Chondrocyte (in vitro differentiated cells): ENCODE measurements at regions not wholly inside any gene's neighbourhood (a gene's known extent, or its start where the extent isn't known, plus 50 kb on each side); places are given as distances from the start of the nearest gene placed in this dataset.

ENCODE experiments used
- DNase-seq: peaks from one replicate; pipeline ENCODE4 v3.0.0; 2021; ENCODE audit warnings: mixed read lengths, low spot score
- H3K27ac Mint-ChIP-seq: one replicate; pipeline ENCODE4 v1.8.0; 2021; ENCODE audit warnings: mild to moderate bottlenecking, moderate library complexity, mixed read lengths; ENCODE audit not compliant: unreplicated experiment
- H3K27me3 Mint-ChIP-seq: 2 replicates; pipeline ENCODE4 v1.8.0; 2021; ENCODE audit warnings: low read depth, mixed read lengths
- H3K36me3 Mint-ChIP-seq: 2 replicates; pipeline ENCODE4 v1.8.0; 2021; ENCODE audit warnings: low read depth, mixed read lengths
- H3K4me1 Mint-ChIP-seq: 2 replicates; pipeline ENCODE4 v1.8.0; 2021; ENCODE audit warnings: low read depth, mild to moderate bottlenecking, mixed read lengths
- H3K4me3 Mint-ChIP-seq: one replicate; pipeline ENCODE4 v1.8.0; 2021; ENCODE audit warnings: mild to moderate bottlenecking, moderate library complexity, mixed read lengths; ENCODE audit not compliant: unreplicated experiment
- H3K9me3 Mint-ChIP-seq: 2 replicates; pipeline ENCODE4 v1.8.0; 2021; ENCODE audit warnings: low read depth, mixed read lengths
- TF ChIP-seq, protein P1 (sequence below): fragments of 200-600 bp; sonication (generic); IDR thresholded peaks from 2 replicates; pipeline ENCODE4 v1.5.0; 2021; ENCODE audit warnings: antibody characterized with exemption, mild to moderate bottlenecking, moderate library complexity

DNA sequence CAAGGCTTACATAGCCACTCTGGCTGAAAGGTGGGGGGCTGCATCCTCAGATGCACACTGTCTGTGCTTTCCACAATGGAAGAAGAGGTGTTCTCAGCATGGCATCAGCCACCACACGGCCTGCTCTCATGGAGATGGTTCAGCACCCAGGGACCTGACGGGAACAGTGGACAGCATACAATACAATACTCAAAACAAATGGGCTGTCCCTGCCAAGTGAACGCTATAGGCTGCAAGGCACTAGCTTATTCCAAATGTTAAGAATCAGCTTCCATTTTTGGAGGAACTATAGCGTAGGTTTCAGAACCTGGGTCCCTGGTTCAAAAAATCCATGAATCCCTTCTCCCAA, 77.2 kb downstream of the ZNF608 start:
- Mint-ChIP-seq H3K4me3 (no peak overlapping the region), H3K36me3 (no peaks in the 10 kb centered on the region), H3K27ac (no peak overlapping the region), H3K9me3 (no peaks in the 10 kb centered on the region), H3K4me1 (peaks cover 54% of the 10 kb centered on the region), H3K27me3 (no peaks in the 10 kb centered on the region)
- DNase-seq: no peak
- TF ChIP-seq, protein P1, sequence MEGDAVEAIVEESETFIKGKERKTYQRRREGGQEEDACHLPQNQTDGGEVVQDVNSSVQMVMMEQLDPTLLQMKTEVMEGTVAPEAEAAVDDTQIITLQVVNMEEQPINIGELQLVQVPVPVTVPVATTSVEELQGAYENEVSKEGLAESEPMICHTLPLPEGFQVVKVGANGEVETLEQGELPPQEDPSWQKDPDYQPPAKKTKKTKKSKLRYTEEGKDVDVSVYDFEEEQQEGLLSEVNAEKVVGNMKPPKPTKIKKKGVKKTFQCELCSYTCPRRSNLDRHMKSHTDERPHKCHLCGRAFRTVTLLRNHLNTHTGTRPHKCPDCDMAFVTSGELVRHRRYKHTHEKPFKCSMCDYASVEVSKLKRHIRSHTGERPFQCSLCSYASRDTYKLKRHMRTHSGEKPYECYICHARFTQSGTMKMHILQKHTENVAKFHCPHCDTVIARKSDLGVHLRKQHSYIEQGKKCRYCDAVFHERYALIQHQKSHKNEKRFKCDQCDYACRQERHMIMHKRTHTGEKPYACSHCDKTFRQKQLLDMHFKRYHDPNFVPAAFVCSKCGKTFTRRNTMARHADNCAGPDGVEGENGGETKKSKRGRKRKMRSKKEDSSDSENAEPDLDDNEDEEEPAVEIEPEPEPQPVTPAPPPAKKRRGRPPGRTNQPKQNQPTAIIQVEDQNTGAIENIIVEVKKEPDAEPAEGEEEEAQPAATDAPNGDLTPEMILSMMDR: no peak

DNA sequence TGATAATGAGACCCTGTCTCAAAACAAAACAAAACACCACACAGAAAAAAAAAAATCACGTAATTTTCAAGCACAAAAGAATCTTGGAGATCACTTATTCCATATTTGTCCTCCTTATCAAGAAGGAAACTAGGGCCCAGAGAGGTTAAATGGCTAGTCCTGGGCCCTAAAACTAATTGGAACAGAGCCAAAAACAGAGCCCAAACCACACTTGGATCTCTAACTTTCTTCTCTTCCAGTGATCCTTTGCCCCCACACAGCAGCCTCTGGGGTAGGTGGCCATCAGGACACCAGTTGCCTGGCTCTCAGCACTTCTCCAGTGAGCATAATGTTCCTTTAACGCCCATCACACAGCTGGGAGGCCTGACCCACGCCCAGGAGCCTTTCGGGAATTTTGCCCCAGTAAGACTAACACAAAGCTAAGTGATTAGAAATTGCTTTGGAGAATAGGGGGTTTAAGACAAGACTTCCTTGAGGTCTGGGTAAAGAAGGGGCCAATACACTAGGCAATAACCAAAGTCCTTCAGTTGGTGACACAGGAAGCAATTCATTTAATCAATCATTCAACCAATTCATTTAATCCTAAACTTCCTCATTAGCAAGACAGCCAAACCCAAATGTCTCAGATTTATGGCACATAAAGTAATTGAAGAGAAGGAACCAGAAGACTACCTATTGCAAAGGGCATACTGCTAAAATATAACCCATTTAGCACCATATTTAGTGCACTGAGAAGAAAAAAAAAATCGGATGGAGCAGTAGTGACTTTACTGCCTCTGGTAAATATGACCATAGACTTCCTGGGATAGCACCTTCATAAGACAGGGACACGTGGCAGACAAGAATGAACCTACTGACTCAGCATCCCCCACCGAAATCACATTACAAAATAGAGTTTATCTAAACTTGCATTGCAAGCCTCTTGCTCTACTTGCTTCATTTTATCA, 77.8 kb downstream of the ZNF608 start:
- no peak for DNase-seq
- H3K9me3 Mint-ChIP-seq: no peaks in the 10 kb centered on the region
- peak overlapping the region; percentile 2 for H3K27ac Mint-ChIP-seq
- H3K27me3 Mint-ChIP-seq: no peaks in the 10 kb centered on the region
- no peak overlapping the region for H3K4me3 Mint-ChIP-seq
- TF ChIP-seq, protein P1: no peak
- no peaks in the 10 kb centered on the region for H3K36me3 Mint-ChIP-seq
- peaks cover 59% of the 10 kb centered on the region for H3K4me1 Mint-ChIP-seq

DNA sequence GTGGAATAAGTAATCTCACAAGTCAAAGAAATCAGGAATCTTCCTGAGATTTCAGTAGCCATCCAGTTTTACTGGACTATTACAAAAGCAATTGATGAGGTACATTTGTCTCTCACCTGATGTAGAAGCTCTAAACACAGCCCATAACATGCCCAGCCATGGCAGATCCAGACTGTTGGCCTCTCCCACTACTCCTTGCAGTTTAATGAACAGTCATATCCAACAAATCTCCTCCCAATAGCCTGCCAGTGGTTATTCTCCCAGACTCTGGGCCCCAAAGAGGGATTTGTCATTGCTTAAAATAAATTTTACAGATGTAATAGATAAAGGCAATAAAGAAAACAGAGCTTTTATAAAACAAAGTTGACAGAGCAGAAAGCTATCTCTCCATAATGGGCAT, 80.8 kb downstream of the ZNF608 start:
- Mint-ChIP-seq H3K9me3 (no peaks in the 10 kb centered on the region), H3K27me3 (no peaks in the 10 kb centered on the region), H3K27ac (no peak overlapping the region), H3K36me3 (no peaks in the 10 kb centered on the region), H3K4me3 (no peak overlapping the region), H3K4me1 (peaks cover 68% of the 10 kb centered on the region)
- no peak for DNase-seq
- TF ChIP-seq, protein P1: no peak

DNA sequence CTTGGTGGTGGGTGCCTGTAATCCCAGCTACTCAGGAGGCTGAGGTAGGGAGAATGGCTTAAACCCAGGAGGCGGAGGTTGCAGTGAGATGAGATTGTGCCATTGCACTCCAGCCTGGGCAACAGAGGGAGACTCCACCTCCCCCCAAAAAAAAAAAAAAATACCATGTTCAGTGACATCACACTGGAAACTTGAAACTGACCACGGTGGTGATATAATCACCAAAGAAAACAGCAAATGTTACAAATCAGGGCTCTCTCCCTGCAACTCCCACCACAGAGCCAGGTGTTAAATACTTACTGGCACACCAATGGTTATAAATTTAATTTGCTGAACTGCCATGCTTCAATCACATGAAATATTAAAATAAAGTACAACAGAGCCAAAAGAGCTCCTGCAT, 81.4 kb downstream of the ZNF608 start:
- H3K27me3 Mint-ChIP-seq: no peaks in the 10 kb centered on the region
- no peak for DNase-seq
- H3K4me1 Mint-ChIP-seq: peaks cover 68% of the 10 kb centered on the region
- H3K27ac Mint-ChIP-seq: no peak overlapping the region
- TF ChIP-seq, protein P1: no peak
- no peaks in the 10 kb centered on the region for H3K36me3 Mint-ChIP-seq
- H3K4me3 Mint-ChIP-seq: no peak overlapping the region
- no peaks in the 10 kb centered on the region for H3K9me3 Mint-ChIP-seq

DNA sequence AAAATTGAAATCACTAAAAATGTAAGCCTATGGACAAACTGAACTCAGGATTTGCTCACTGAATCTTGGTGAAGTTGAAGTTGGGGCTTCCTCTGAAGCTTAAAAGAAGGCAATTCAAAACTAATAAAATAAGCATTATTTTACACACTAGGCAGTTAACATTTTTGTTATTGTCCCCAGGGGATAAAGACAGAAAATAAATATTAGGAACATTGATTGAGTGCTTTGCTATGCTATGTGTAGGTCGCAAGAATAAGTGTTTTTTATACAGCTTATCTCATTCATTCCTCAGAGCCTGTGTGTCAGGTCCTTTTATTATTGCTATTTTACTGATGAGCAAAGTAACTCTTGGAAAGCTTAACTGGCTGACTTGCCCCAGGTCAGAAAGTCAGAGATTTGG, 82.2 kb downstream of the ZNF608 start:
- Mint-ChIP-seq H3K9me3 (no peaks in the 10 kb centered on the region), H3K27me3 (no peaks in the 10 kb centered on the region), H3K4me3 (no peak overlapping the region), H3K4me1 (peaks cover 68% of the 10 kb centered on the region), H3K36me3 (no peaks in the 10 kb centered on the region), H3K27ac (no peak overlapping the region)
- TF ChIP-seq, protein P1: no peak
- DNase-seq: no peak
